ENCODE measurements at regions not wholly inside any gene's neighbourhood (a gene's known extent, or its start where the extent isn't known, plus 50 kb on each side); places are given as distances from the start of the nearest gene placed in this dataset.

DNA sequence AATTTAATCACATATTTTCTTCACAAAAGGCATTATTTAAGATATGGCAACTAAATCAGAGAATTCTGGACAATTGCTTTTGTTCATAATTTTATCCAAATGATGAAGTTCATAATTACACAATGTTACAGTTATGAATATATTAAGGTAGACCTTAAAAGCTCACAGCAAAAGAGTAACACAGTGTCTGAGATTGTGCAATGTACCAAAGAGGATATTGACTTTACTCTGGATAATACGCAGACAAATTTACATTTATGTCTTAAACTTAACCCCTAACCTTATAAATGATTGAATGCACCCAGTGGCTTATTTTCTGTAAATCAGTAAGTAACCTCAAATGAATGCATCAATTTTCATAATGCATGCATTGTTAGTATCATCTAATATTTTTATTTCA lies 216.2 kb upstream of the SAMSN1 start:
- no peaks in the 10 kb centered on the region for H3K4me1 ChIP-seq
- no peaks in the 10 kb centered on the region for H3K36me3 Mint-ChIP-seq (ENCODE audit: insufficient read depth, unreplicated experiment)
- no peak overlapping the region for H3K4me3 ChIP-seq (ENCODE audit: low read depth, low read length)
- intact Hi-C loops (cut with micrococcal nuclease; ENCODE audit: unreplicated experiment): no loop called here
- CTCF ChIA-PET: no interaction called here
- TF ChIP-seq, protein P1, sequence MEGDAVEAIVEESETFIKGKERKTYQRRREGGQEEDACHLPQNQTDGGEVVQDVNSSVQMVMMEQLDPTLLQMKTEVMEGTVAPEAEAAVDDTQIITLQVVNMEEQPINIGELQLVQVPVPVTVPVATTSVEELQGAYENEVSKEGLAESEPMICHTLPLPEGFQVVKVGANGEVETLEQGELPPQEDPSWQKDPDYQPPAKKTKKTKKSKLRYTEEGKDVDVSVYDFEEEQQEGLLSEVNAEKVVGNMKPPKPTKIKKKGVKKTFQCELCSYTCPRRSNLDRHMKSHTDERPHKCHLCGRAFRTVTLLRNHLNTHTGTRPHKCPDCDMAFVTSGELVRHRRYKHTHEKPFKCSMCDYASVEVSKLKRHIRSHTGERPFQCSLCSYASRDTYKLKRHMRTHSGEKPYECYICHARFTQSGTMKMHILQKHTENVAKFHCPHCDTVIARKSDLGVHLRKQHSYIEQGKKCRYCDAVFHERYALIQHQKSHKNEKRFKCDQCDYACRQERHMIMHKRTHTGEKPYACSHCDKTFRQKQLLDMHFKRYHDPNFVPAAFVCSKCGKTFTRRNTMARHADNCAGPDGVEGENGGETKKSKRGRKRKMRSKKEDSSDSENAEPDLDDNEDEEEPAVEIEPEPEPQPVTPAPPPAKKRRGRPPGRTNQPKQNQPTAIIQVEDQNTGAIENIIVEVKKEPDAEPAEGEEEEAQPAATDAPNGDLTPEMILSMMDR (IDR thresholded peaks at IDR 0.05; ENCODE audit: insufficient read depth in 1 of 2, low read depth in 1 of 2, low read length in 1 of 2, severe bottlenecking in 1 of 2, unreplicated experiment in 1 of 2): no peak
- no peaks in the 10 kb centered on the region for H3K9me3 Mint-ChIP-seq (ENCODE audit: unreplicated experiment)
- DNase-seq: no peak
- H3K9me3 ChIP-seq: no peaks in the 10 kb centered on the region
- POLR2A ChIA-PET: no interaction called here
- H3K4me3 Mint-ChIP-seq (ENCODE audit: unreplicated experiment): no peak overlapping the region
- no peaks in the 10 kb centered on the region for H3K4me1 Mint-ChIP-seq (ENCODE audit: low read depth, unreplicated experiment)
- no TSS peak for BruUV-seq (replicated peaks)
- no peaks in the 10 kb centered on the region for H3K36me3 ChIP-seq (ENCODE audit: control insufficient read depth, insufficient read depth, low read length)
- H3K27ac Mint-ChIP-seq (ENCODE audit: unreplicated experiment): no peak overlapping the region
- no peaks in the 10 kb centered on the region for H3K27me3 Mint-ChIP-seq (ENCODE audit: insufficient read depth, unreplicated experiment)
- no peaks in the 10 kb centered on the region for H3K27me3 ChIP-seq (replicated peaks; ENCODE audit: control insufficient read depth, insufficient read depth, low read length)

DNA sequence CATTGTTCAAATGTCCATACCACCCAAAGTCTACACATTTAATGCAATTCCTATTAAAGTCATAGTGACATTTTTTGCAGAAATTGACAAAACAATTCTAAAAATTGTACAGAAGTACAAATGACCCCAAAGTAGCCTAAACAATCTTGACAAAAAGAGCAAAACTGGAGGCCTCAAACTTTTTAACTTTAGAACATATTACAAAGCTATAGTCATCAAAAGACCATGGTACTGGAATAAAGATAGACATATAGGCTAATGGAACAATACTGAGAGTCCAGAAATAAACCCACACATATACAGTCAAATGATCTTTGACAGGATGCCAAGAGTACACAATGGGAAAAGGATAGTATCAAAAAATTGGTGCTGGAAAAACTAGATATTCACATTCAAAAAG lies 213.2 kb upstream of the SAMSN1 start:
- CTCF ChIA-PET: no interaction called here
- Histone ChIP-seq H3K4me1 (no peaks in the 10 kb centered on the region), H3K27me3 (replicated peaks; ENCODE audit: control insufficient read depth, insufficient read depth, low read length) (no peaks in the 10 kb centered on the region), H3K4me3 (ENCODE audit: low read depth, low read length) (no peak overlapping the region), H3K9me3 (no peaks in the 10 kb centered on the region), H3K36me3 (ENCODE audit: control insufficient read depth, insufficient read depth, low read length) (no peaks in the 10 kb centered on the region)
- intact Hi-C loops (cut with micrococcal nuclease; ENCODE audit: unreplicated experiment): no loop called here
- no peaks in the 10 kb centered on the region for H3K27me3 Mint-ChIP-seq (ENCODE audit: insufficient read depth, unreplicated experiment)
- POLR2A ChIA-PET: no interaction called here
- no peaks in the 10 kb centered on the region for H3K9me3 Mint-ChIP-seq (ENCODE audit: unreplicated experiment)
- DNase-seq: no peak
- H3K27ac Mint-ChIP-seq (ENCODE audit: unreplicated experiment): no peak overlapping the region
- H3K4me3 Mint-ChIP-seq (ENCODE audit: unreplicated experiment): no peak overlapping the region
- no TSS peak for BruUV-seq (replicated peaks)
- no peaks in the 10 kb centered on the region for H3K36me3 Mint-ChIP-seq (ENCODE audit: insufficient read depth, unreplicated experiment)
- TF ChIP-seq, protein P1 (IDR thresholded peaks at IDR 0.05; ENCODE audit: insufficient read depth in 1 of 2, low read depth in 1 of 2, low read length in 1 of 2, severe bottlenecking in 1 of 2, unreplicated experiment in 1 of 2): no peak
- no peaks in the 10 kb centered on the region for H3K4me1 Mint-ChIP-seq (ENCODE audit: low read depth, unreplicated experiment)

DNA sequence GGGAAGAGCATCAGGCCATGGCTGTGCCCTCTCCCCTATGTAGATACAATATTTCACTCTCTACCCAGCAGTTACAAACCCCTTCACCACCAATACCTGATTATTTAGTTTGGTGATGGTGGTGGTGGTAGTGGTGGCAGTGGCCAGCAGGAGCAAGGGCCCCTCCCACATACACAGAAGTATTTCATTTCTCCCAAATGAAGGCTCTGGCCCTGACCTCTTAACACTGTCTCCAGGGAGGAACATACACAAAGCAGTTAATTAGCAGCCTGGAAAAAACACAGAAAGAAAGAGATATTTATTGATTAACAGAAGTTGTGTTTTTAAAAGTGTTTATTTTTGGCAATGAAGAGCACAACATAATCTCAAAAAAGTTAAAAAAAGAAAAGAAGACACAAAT lies 212.7 kb upstream of the SAMSN1 start:
- no peaks in the 10 kb centered on the region for H3K36me3 Mint-ChIP-seq (ENCODE audit: insufficient read depth, unreplicated experiment)
- no peaks in the 10 kb centered on the region for H3K9me3 Mint-ChIP-seq (ENCODE audit: unreplicated experiment)
- no peaks in the 10 kb centered on the region for H3K27me3 ChIP-seq (replicated peaks; ENCODE audit: control insufficient read depth, insufficient read depth, low read length)
- DNase-seq: no peak
- no peaks in the 10 kb centered on the region for H3K4me1 ChIP-seq
- H3K27me3 Mint-ChIP-seq (ENCODE audit: insufficient read depth, unreplicated experiment): no peaks in the 10 kb centered on the region
- no peaks in the 10 kb centered on the region for H3K36me3 ChIP-seq (ENCODE audit: control insufficient read depth, insufficient read depth, low read length)
- H3K4me3 ChIP-seq (ENCODE audit: low read depth, low read length): no peak overlapping the region
- no peak overlapping the region for H3K4me3 Mint-ChIP-seq (ENCODE audit: unreplicated experiment)
- ChIA-PET CTCF (no interaction called here), POLR2A (no interaction called here)
- no TSS peak for BruUV-seq (replicated peaks)
- no peak overlapping the region for H3K27ac Mint-ChIP-seq (ENCODE audit: unreplicated experiment)
- TF ChIP-seq, protein P1 (IDR thresholded peaks at IDR 0.05; ENCODE audit: insufficient read depth in 1 of 2, low read depth in 1 of 2, low read length in 1 of 2, severe bottlenecking in 1 of 2, unreplicated experiment in 1 of 2): no peak
- intact Hi-C loops (cut with micrococcal nuclease; ENCODE audit: unreplicated experiment): no loop called here
- H3K4me1 Mint-ChIP-seq (ENCODE audit: low read depth, unreplicated experiment): no peaks in the 10 kb centered on the region
- no peaks in the 10 kb centered on the region for H3K9me3 ChIP-seq

Measured in Caco-2 (cell line).